Stimulated activated CD8-positive, alpha-beta memory T cell treated with anti-CD3 and anti-CD28 coated beads, Interleukin-15, amount 100 ng/mL, for 48 hours (primary cell): ENCODE measurements at regions not wholly inside any gene's neighbourhood (a gene's known extent, or its start where the extent isn't known, plus 50 kb on each side); places are given as distances from the start of the nearest gene placed in this dataset.
"Not testable (repeated sequence)": the region's sequence is repeated elsewhere in the genome, so short reads cannot be mapped to it uniquely, and the experiment has no call there.

Experiments
- DNase-seq, 2 donors: peaks; one replicate each; pipeline ENCODE4 v3.0.0-alpha.2; 2020; ENCODE audit warnings: low read depth in 2 of 2

GRCh38 chr18:66874375-66874774 lies 270.5 kb upstream of the CDH19 start:
- DNase-seq = no peak

- DNase-seq = no peak
These were observed 270.0 kb upstream of the CDH19 start for GRCh38 chr18:66873899-66874298.

GRCh38 chr18:66872277-66872676 lies 268.4 kb upstream of the CDH19 start:
- DNase-seq = no peak

- no peak for DNase-seq
These were observed 263.8 kb upstream of the CDH19 start for GRCh38 chr18:66867653-66868052.

- DNase-seq = not testable (repeated sequence)
These were observed 262.6 kb upstream of the CDH19 start for GRCh38 chr18:66866427-66866940.

- DNase-seq = no peak
These were observed 234.6 kb upstream of the CDH19 start for GRCh38 chr18:66838340-66838987.

- no peak for DNase-seq
These were observed 229.8 kb upstream of the CDH19 start for GRCh38 chr18:66833646-66834045.

GRCh38 chr18:66826211-66826610 lies 222.3 kb upstream of the CDH19 start:
- DNase-seq = no peak

- no peak for DNase-seq
These were observed 221.5 kb upstream of the CDH19 start for GRCh38 chr18:66825347-66825746.

- no peak for DNase-seq
These were observed 215.3 kb upstream of the CDH19 start for GRCh38 chr18:66819235-66819634.

- no peak for DNase-seq
These were observed 209.2 kb upstream of the CDH19 start for GRCh38 chr18:66813138-66813537.

- no peak for DNase-seq
These were observed 191.2 kb upstream of the CDH19 start for GRCh38 chr18:66795051-66795450.

- no peak for DNase-seq
These were observed 188.6 kb upstream of the CDH19 start for GRCh38 chr18:66792466-66792865.

- no peak for DNase-seq
These were observed 176.7 kb upstream of the CDH19 start for GRCh38 chr18:66780609-66781008.

- no peak for DNase-seq
These were observed 174.2 kb upstream of the CDH19 start for GRCh38 chr18:66778048-66778447.

- no peak for DNase-seq
These were observed 165.5 kb upstream of the CDH19 start for GRCh38 chr18:66769375-66769774.

- DNase-seq = no peak
These were observed 160.3 kb upstream of the CDH19 start for GRCh38 chr18:66764230-66764629.

- DNase-seq = no peak
These were observed 157.3 kb upstream of the CDH19 start for GRCh38 chr18:66761166-66761565.

GRCh38 chr18:66760559-66760958 lies 156.7 kb upstream of the CDH19 start:
- DNase-seq = no peak

GRCh38 chr18:66759050-66759828 lies 155.3 kb upstream of the CDH19 start:
- DNase-seq = no peak

- DNase-seq = no peak
These were observed 154.1 kb upstream of the CDH19 start for GRCh38 chr18:66757946-66758345.

GRCh38 chr18:66754335-66754734 lies 150.4 kb upstream of the CDH19 start:
- no peak for DNase-seq

GRCh38 chr18:66752733-66753132 lies 148.8 kb upstream of the CDH19 start:
- no peak for DNase-seq
